ENCODE measurements at regions not wholly inside any gene's neighbourhood (a gene's known extent, or its start where the extent isn't known, plus 50 kb on each side); places are given as distances from the start of the nearest gene placed in this dataset.

- Mint-ChIP-seq H3K9me3 (peaks cover 0 to 3% (median 0%) of the 10 kb centered on the region in 7 donors), H3K36me3 (no peaks in the 10 kb centered on the region), H3K4me3 (no peak overlapping the region), H3K4me1 (no peaks in the 10 kb centered on the region), H3K27me3 (ENCODE audit: low read depth in 3 of 3) (no peaks in the 10 kb centered on the region), H3K27ac (no peak overlapping the region)
- DNase-seq = no peak
- no peaks in the 10 kb centered on the region for H3K36me3 ChIP-seq (replicated peaks in 1 of 2; ENCODE audit: control insufficient read depth in 1 of 2, insufficient read depth in 2 of 2, low read length in 2 of 2)
- H3K4me3 ChIP-seq (replicated peaks in 1 of 3; ENCODE audit: low read depth in 2 of 3, low read length in 3 of 3) = no peak overlapping the region
- intact Hi-C loops (cut with micrococcal nuclease) = no loop called here
- H3K27me3 ChIP-seq (ENCODE audit: control insufficient read depth in 2 of 2, insufficient read depth in 2 of 2, low read length in 2 of 2) = no peaks in the 10 kb centered on the region
- no peak for TF ChIP-seq CTCF (IDR thresholded peaks at IDR 0.05)
- WGBS (ENCODE audit: insufficient coverage) = no CpG with 5 or more reads among the region's 2 CpGs
- no peak overlapping the region for H2AFZ ChIP-seq (ENCODE audit: insufficient read depth, low read depth, low read length, poor library complexity, severe bottlenecking)
- H3K9me3 ChIP-seq (replicated peaks in 1 of 2; ENCODE audit: control insufficient read depth in 1 of 2, insufficient read depth in 1 of 2, low read length in 2 of 2) = no peaks in the 10 kb centered on the region
- no peaks in the 10 kb centered on the region for H3K4me1 ChIP-seq (ENCODE audit: control insufficient read depth in 1 of 2, insufficient read depth in 2 of 2, low read length in 2 of 2)
- no peak overlapping the region for H3K4me2 ChIP-seq (replicated peaks; ENCODE audit: extremely low read depth, low read length, poor library complexity, severe bottlenecking)
- no peak overlapping the region for H3K9ac ChIP-seq (ENCODE audit: insufficient read depth, low read length, poor library complexity, severe bottlenecking)
- no peaks in the 10 kb centered on the region for H3K79me2 ChIP-seq (ENCODE audit: insufficient read depth, low read length)
- H4K20me1 ChIP-seq (ENCODE audit: insufficient read depth, low read length) = no peaks in the 10 kb centered on the region
- H3K27ac ChIP-seq (ENCODE audit: low read depth in 1 of 2, low read length in 2 of 2) = no peak overlapping the region
Measured at GRCh38 chrX:36562986-36563385, 445.2 kb upstream of the FAM47C start.

GRCh38 chrX:36568946-36569345 lies 439.2 kb upstream of the FAM47C start:
- H3K36me3 Mint-ChIP-seq = no peaks in the 10 kb centered on the region
- Histone ChIP-seq H3K27ac (ENCODE audit: low read depth in 1 of 2, low read length in 2 of 2) (no peak overlapping the region), H3K27me3 (ENCODE audit: control insufficient read depth in 2 of 2, insufficient read depth in 2 of 2, low read length in 2 of 2) (no peaks in the 10 kb centered on the region), H3K4me3 (replicated peaks in 1 of 3; ENCODE audit: low read depth in 2 of 3, low read length in 3 of 3) (no peak overlapping the region), H4K20me1 (ENCODE audit: insufficient read depth, low read length) (no peaks in the 10 kb centered on the region), H3K36me3 (replicated peaks in 1 of 2; ENCODE audit: control insufficient read depth in 1 of 2, insufficient read depth in 2 of 2, low read length in 2 of 2) (no peaks in the 10 kb centered on the region), H3K4me2 (replicated peaks; ENCODE audit: extremely low read depth, low read length, poor library complexity, severe bottlenecking) (no peak overlapping the region), H2AFZ (ENCODE audit: insufficient read depth, low read depth, low read length, poor library complexity, severe bottlenecking) (no peak overlapping the region), H3K9me3 (replicated peaks in 1 of 2; ENCODE audit: control insufficient read depth in 1 of 2, insufficient read depth in 1 of 2, low read length in 2 of 2) (no peaks in the 10 kb centered on the region), H3K79me2 (ENCODE audit: insufficient read depth, low read length) (no peaks in the 10 kb centered on the region), H3K9ac (ENCODE audit: insufficient read depth, low read length, poor library complexity, severe bottlenecking) (no peak overlapping the region), H3K4me1 (ENCODE audit: control insufficient read depth in 1 of 2, insufficient read depth in 2 of 2, low read length in 2 of 2) (no peaks in the 10 kb centered on the region)
- no CpG with 5 or more reads among the region's 1 CpG for WGBS (ENCODE audit: insufficient coverage)
- intact Hi-C loops (cut with micrococcal nuclease) = no loop called here
- TF ChIP-seq CTCF (IDR thresholded peaks at IDR 0.05) = no peak
- no peak overlapping the region for H3K27ac Mint-ChIP-seq
- DNase-seq = no peak
- no peak overlapping the region for H3K4me3 Mint-ChIP-seq
- H3K4me1 Mint-ChIP-seq = no peaks in the 10 kb centered on the region
- peaks cover 0 to 2% (median 0%) of the 10 kb centered on the region in 3 donors for H3K27me3 Mint-ChIP-seq (ENCODE audit: low read depth in 3 of 3)
- H3K9me3 Mint-ChIP-seq = no peaks in the 10 kb centered on the region

Data from CD14-positive monocyte (primary cell).